GM19025 (cell line): ENCODE measurements at regions not wholly inside any gene's neighbourhood (a gene's known extent, or its start where the extent isn't known, plus 50 kb on each side); places are given as distances from the start of the nearest gene placed in this dataset.

Experiments used
- ATAC-seq: cut with Tn5 transposase; IDR thresholded peaks from one replicate; pipeline ENCODE4 v1.9.1; 2021; ENCODE audit warnings: mild to moderate bottlenecking, low read depth, moderate library complexity; ENCODE audit not compliant: unreplicated experiment

DNA sequence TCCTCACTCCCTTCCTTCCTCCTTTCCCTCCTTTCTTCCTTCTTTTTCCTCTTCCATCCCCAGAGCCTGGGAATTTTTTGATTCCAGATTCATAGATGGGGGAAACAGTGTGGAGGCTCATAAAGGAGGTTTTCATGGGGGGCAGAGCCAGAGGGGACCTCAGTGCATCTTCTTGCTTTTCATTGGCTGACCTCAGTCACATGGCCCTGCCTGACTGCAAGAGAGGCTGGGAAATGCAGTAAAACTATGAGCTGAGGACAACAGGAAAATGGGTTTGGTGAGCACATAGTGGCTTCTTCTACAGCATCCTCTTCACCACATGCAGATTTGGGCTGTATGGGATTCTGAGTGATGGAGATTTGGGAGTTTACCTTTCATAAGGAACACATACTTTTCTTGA lies 437.1 kb upstream of the TBX3 start:
- no peak for ATAC-seq

DNA sequence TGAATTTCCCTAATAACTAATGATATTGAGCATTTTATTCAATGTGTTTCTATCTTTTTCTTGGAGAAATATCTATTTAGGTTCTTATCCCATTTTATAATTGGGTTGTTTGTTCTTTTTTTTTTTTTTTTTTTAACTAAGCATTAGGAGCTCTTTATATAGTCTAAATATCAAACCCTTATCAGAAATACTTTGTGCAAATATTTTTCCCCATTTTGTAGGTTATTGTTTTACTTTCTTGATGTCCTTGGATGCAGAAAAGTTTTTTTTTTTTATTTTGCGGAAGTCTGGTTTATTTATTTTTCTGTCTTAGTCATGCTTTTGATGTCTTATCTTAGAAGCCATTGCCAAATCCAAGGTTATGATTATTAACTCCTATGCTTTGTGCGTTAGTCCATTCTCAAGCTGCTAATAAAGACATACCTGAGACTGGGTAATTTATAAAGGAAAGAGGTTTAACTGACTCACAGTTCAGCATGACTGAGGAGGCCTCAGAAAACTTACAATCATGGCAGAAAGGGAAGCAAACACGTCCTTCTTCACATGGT lies 434.3 kb upstream of the TBX3 start:
- ATAC-seq, result no peak

DNA sequence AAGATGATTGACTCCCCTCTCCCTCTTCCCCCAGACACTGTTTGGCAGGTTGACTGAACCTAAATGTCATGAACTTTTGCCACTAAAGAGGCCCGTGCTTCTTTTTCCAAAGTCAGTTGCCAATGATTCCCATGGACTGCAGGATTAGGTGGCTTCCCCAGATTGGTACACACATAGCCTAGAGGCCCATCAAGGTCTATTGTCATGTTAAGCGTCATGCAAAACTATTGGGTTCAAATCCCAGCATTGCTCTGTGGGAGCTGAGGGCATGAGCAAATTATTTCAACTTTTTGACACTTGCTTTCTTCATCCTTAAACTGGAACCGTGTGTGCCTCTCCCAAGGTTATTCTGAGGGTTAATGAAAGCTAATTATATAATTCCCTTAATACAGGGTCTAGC lies 430.2 kb upstream of the TBX3 start:
- ATAC-seq, result no peak

DNA sequence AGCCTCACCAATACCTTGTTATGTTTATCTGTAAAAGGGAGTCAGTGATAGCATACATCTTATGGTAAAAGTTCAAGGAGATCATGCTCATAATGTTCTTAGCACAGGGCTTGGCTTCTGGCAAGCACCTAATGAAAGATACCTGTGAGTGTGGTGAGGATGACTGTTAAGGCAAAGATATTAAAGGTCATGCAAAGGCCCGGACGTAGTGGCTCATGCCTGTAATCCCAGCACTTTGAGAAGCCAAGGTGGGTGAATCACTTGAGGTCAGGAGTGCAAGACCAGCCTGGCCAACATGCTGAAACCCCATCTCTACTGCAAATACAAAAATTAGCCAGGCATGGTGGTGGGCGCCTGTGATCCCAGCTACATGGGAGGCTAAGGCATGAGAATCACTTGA lies 425.9 kb upstream of the TBX3 start:
- no peak for ATAC-seq

DNA sequence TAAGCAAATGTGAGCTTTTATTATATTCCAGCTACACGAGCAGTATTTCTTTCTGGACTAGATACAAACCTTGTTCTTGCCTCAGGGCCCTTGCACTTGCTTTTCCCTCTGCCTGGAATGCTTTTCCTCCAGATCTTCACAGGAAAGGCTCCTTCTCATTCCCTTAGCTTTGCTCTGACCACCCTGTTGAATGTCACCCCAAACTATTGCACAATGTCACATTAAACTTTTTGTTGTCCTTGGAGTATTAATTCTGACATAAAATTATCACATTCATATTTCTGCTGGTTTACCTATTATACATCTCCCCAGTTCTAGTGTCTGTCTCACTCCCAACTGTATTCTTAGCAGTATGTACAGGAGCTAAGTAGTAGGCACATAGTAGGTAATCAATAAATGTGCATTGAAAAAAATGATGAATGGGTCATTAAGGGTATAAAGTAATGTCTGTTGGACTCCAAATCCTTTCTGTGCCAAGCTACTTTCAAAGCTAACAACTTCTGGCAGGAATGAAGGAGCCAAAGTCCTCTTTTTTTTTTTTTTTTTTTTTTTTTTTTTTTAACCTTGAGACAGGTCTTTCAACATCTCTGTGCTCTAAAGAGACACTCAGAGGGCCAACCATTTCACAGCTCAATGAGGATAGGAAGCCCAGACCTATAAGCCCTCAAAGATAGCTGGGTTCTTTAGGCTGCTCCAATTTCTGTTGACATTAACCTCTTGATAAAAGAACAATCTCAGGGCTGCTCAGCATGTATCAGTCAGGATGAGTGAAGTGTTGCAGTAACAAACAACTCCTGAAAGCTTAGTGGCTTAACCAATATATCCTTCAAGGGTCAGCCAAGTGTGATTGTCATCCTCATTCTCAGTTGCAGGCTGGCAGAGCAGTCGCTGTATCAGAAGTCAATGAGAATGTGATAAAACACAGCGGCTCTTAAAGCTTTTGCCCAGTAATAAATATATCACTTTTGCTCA lies 424.4 kb upstream of the TBX3 start:
- no peak for ATAC-seq

DNA sequence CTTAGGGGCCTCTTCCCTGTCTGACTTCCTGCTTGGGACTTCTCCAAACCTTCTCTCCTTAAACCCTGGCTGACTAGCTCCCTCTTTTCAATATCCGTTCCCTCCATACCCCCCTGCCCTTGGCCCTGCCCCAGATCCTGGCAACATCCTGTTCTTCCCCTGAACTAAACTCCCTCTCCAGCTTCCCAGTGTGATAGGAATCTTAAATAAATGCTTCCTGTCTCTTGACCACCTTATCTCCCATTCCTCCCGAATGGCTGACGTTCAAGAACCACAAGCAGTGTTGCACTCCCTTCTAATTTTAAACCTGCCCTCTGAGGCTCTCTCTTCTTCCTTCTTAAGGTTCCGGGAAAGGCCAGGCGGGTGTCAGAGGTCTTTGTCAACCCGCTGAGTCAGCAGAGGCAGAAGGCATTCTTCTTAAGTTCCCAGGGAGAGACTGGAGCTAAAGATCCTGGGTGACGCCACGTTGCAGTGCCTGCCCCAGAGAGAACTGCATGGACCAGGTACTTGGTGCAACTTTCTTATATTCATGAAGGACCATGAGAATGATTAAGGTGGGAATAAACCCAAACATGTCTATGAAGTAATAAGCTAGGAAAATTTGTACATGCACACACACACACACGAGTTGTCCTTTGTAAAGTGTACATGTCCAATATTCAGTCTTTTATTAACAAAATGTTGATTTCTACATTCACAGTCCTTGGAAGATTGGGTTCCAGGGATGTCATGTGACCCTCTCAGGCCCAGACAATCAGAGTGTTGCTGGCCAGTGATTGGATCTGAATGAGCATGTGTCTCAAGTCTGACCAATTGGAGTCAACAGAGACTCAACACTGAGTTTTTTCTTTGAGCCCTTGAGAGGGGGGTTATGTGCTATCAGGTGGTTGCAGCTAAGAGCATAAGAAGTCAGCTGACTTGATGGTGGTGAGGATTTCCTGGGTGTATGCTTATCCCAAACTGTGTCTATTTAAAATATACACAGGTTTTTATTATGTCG lies 420.2 kb upstream of the TBX3 start:
- ATAC-seq, result no peak

DNA sequence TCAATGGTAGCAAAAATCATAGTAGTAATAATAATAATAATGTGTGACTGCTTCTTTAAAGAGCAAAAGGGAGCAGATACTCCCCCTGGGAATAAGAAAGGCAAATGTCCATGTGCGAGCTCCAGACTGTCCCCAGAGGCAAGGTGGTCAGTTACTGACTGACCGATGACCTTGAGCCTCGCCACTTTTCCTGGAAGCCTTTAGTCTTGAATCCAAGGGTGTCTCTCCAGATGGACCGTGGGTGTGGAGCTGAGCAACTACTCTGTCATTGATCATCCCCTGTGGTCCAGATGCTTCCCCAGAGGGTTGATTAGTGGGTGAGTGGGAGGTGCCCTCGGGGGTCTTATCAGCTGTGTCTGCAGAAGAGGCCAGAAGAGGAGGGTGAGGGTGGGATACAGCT lies 418.5 kb upstream of the TBX3 start:
- ATAC-seq, result no peak

DNA sequence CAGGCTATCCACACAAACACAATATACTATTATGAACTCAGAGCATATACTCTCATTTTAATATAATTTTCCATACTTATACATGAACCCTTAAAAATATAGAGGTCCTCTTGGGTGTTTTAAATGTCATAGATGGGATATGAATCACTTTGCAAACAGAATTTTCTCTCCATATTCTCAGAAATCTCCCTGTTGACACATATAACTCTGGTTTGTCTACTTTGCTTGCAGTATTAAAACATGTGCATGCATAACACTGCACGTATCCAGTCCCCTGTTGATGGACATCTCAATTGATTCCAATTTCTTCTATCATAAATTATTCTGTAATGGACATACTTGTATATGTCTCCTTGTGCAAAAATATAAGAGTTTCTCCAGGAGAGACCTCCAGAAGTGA lies 417.5 kb upstream of the TBX3 start:
- ATAC-seq, result no peak

DNA sequence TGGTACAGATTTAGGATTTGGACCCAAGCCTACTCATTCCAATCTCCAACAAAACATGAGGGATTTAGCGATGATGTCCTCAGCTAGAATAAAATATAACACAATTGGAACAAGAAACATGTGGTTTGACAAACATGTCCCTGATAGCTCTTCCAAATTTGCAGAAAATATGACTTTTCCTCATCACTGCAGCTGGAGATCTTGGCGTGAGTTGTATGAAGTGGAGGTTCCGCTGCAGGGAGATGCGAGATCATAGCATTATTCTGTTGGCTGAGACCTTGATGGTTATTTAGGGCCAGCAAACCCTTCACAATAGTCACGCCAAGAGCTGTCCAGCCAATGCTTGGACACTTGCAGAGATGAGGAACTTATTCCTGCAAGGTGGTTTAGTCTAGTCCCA lies 413.4 kb upstream of the TBX3 start:
- no peak for ATAC-seq

DNA sequence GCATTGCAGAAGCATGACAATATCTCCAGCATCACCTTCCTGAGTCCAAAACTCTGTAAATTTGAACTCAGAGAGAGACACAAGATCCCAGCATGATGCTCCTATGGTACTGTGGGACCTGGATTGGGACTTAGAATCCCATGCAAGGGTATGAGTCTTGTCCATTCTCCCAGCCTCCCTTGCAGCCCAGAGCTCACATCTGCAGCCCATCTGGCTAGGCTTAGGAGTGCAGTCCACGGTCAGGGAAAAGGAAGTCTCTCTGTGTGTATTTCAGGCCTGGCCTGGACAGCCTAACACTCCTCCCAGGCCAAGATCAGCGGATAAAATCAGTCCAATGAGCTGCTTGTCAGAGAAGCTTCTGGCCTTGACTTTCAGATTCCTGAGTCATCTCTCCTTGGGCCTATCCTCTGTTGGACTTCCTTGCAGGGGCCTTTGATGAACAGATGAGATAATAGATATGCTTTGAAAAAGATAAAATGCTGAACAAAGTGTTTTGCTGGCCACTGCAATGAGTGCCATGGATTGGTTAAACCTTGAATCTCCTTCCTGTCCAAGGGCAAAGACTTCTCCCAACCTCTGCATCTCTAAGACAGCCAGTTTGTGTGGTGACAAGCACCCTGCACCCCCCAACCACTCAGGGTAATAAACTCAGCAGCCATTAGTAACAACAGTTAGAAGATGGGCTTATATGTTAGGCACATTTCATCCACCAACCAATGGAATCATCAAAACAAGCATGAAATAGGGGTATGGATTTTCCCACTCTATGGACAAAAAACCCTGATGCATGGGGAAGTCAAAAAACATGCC lies 412.8 kb upstream of the TBX3 start:
- ATAC-seq, result no peak

DNA sequence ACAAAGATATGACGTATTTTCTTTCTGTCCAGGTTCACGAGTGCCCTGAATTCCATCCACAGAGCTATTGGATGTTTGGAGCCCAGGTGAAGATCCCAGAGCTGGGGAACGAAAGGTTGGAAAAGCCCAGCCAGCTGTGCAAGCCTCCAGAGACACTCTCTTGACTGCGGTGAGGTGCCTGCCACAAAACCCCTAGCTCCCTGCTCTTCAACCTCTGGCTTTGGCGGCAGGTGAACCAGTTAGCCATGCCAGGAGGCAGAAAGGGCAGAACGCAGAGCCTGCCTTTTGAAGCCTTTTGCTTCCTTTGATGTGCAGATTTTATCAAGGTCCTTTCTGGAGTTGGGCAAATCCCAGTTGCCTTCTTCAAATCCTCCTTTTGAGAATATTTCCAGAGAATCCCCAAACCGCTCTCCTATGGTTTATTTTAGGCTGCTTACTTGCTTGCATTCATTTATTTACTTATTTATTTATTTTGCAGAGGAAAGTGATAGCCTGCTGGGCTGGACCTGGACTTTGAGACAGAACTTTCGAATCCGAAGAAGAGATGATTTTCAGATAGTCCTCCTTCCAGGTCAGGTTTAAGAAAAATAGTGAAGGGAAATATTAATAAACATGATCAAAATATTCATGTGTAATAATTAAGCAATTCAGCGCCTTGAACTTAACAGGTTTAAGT lies 411.2 kb upstream of the TBX3 start:
- no peak for ATAC-seq

DNA sequence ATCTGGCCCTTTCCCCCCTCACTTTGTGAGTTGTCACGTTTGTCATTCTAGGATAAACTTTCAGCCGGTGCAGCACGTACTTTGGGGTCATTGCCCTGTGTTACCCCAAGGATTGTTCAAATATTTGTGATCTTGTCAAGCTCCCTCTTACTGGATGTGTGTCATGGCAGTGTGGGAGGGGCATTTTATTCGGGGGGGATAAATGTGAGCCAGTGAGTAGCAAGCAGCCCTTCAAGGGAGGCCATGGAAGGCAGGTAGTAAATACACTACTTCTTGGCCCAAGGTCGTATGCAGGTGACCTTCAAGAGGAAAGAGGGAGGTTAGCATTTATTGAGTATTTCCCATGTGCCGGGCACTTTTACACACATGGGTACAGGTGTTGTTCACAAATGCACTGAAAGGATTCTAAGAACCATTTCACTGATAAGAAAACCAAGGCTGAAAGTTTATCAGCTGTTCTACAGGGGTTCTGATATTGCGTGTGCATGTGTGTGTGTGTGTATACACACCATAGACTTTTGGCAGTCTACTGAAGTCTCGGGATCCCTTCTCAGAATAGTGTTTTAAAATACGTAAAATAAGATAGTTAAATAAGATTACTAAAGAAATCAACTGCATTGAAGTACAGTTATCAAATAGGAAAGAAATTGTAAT lies 410.3 kb upstream of the TBX3 start:
- no peak for ATAC-seq

DNA sequence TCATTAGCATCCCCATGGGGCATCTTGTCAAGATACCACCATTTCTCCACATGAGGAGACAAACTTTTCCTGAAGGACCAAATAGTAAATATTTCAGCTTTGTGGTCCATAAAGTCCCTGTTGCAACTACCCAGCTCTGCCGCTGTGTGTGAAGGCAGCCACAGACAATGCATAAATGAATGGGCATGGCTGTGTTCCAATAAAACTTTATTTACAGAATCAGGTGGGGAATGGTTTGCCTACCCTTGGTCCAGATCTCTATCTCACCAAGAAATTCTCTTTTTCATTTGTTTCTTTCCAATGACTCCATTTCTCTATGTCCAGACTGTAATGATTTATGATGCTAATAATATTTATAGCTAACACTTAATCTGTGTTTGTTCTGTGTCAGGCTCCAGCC lies 409.3 kb upstream of the TBX3 start:
- no peak for ATAC-seq

DNA sequence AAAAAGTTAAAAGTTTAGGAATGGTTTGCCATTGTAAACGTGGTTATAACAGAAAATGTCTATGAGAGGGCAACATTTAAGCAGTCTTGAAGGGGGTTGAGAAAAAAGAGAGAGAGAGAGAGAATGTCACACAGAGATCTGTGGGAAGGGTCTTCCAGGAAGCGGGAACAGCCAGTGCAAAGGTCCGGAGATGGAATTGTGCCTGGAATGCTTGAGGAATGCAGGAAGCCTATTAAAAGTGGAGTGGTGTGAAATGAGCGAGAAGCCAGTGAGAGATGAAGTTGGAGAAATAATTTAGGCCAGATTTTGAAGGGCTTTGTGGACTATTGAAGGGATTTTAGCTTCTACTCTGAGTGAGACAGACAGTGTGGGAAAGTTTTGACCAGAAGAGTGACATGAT lies 406.8 kb upstream of the TBX3 start:
- no peak for ATAC-seq

DNA sequence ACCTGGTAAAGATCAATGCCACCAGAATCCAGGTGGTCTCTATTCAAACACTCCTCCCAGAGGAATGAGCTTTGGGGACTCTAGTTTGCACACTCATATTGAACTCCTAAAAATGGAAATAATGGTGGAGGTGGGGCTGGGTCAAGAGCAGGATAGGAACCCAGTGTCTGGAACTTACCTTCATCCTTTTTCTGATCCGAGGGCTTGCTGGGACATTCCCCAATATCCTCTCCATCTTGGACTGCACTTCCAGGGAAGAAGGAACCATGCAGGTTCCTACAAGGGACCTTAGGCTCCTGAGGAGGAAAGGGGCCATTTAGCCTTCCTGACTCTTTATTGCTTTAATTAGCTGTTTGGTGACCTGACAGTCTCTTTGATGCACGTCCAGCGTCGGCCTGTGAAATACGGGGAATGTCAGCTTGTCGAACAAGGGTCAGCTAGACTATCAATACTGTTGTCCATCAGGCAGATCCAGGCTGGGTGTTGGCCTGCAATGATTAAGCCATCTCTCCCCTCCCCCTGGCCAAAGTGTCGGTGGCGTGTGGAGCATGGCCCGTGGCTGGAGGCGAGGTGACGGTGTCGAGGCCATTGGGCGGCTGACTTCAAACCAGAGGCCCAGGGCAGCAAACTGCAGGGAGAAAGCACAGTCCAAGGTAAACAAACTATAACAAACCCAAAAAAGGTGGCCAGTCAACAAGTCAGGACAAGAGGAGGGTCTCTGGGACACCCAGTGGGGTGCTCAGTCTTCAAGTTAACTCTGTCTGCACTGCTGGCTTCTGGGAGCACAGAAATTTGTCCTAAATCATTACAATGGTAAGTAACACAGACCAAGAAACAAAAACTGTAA lies 405.2 kb upstream of the TBX3 start:
- ATAC-seq, result no peak

DNA sequence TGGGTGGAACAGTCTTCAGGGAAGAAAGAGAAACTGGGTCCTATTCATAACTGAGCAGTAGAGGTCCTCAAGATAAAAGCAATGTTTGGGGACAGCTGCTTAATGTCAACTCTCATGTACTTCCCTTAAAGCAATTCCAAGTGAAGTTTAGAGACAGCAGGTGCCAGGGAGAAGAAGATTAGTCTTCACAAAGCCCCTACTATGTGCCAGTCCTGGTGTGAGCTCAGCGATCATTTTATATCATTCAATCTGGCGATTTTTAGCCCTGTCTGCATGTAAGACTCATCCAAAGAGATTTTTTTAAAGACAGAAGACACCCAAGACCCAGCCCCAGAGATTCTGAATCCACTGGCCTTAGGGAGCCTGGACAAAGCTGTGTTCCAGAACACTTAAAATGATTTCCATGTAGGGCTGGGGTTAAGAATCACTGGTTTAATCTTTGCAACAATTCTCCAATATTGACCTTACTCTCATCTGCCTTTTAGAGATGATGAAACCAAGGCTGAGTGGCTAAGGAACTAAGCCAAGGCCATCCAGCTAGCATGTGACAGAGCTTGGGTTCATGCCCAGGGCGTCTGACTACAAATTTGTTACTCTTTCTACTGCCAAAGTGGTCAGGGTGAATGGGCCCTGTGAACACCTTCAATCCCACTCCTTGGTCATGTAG lies 404.5 kb upstream of the TBX3 start:
- ATAC-seq, result no peak

DNA sequence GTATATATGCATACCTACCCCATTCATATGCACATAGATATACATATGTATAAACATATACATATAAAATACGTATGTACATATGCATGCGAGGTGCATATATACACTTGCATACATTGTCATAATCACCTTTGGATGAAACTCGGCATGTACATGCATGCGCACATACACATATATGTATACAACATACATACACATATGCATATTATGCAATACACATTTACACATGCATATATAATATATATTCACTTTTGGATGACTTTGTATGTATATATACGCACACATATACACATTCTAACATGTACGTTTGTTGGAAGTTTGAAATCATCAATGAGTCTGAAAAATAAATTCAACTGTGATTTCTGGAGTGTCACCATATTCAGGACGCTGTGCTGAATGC lies 401.6 kb upstream of the TBX3 start:
- ATAC-seq, result no peak

DNA sequence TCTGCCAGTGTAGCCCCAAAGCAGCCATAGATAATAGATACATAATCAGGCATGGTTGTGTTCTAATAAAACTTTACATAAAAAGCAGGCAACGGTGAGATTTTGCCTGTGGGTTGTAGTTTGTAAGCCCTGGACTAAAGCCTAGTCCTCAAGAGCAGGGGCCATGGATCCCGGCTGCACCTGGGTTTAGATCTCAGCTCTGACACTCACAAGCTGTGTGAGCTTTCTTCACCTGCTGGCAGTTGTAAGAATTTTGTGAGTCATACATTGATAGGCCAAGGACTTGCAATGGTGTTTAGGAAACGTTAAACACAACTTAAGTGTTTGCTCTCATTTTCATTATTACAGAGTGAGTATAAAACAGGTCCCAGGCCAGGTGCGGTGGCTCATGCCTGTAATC lies 395.8 kb upstream of the TBX3 start:
- ATAC-seq, result no peak
